GM23338 (cell line): ENCODE measurements at regions not wholly inside any gene's neighbourhood (a gene's known extent, or its start where the extent isn't known, plus 50 kb on each side); places are given as distances from the start of the nearest gene placed in this dataset.
A peak's percentile ranks its signal among the peaks of the same experiment; 100 is the strongest.

ENCODE experiments used
- ATAC-seq: fragments of 200-7000 bp; cut with Tn5 transposase; 3 replicates; pipeline ENCODE4 v1.9.1; 2020
- DNase-seq: peaks from one replicate; pipeline ENCODE4 v3.0.0-alpha.2; 2015; ENCODE audit warnings: low spot score
- H2AFZ ChIP-seq: fragments of 200-600 bp; sonication (generic); 2 replicates; pipeline ENCODE4 v1.8.0; 2016; ENCODE audit warnings: antibody characterized with exemption, mild to moderate bottlenecking, moderate library complexity
- H3F3A ChIP-seq: fragments of 200-600 bp; sonication (generic); replicated peaks from 2 replicates; pipeline ENCODE4 v1.8.0; 2017; ENCODE audit warnings: antibody characterized with exemption, mixed run types, low read depth
- H3K27ac ChIP-seq: fragments of 200-600 bp; sonication (generic); 2 replicates; pipeline ENCODE4 v1.6.1; 2016; ENCODE audit warnings: low read depth
- H3K27me3 ChIP-seq: fragments of 200-600 bp; sonication (generic); 2 replicates; pipeline ENCODE4 v1.8.0; 2016; ENCODE audit warnings: mild to moderate bottlenecking, mixed run types, moderate library complexity; ENCODE audit not compliant: insufficient read depth
- H3K36me3 ChIP-seq: fragments of 200-600 bp; sonication (generic); 2 replicates; pipeline ENCODE4 v1.8.0; 2016; ENCODE audit warnings: mild to moderate bottlenecking; ENCODE audit not compliant: insufficient read depth
- H3K4me1 ChIP-seq: fragments of 200-600 bp; sonication (generic); 2 replicates; pipeline ENCODE4 v1.8.0; 2016; ENCODE audit warnings: mild to moderate bottlenecking, moderate library complexity; ENCODE audit not compliant: insufficient read depth
- H3K4me2 ChIP-seq: fragments of 200-600 bp; sonication (generic); 2 replicates; pipeline ENCODE4 v1.7.1; 2017; ENCODE audit warnings: mixed run types
- H3K4me3 ChIP-seq: fragments of 200-600 bp; sonication (generic); 2 replicates; pipeline ENCODE4 v1.6.1; 2016; ENCODE audit warnings: mixed run types
- H3K79me2 ChIP-seq: fragments of 200-600 bp; sonication (generic); replicated peaks from 2 replicates; pipeline ENCODE4 v1.8.0; 2017; ENCODE audit warnings: mild to moderate bottlenecking; ENCODE audit not compliant: insufficient read depth
- H3K9me2 ChIP-seq: fragments of 200-600 bp; sonication (generic); 2 replicates; pipeline ENCODE4 v1.8.0; 2017; ENCODE audit not compliant: insufficient read depth
- H4K20me1 ChIP-seq: fragments of 200-600 bp; sonication (generic); replicated peaks from 2 replicates; pipeline ENCODE4 v1.8.0; 2017; ENCODE audit warnings: mild to moderate bottlenecking; ENCODE audit not compliant: insufficient read depth
- H3K27ac Mint-ChIP-seq: 2 replicates; pipeline ENCODE4 v1.8.0; 2020; ENCODE audit warnings: inconsistent platforms, mild to moderate bottlenecking, moderate library complexity, mixed read lengths
- H3K27me3 Mint-ChIP-seq: 3 replicates; pipeline ENCODE4 v1.8.0; 2022; ENCODE audit warnings: low read depth, mild to moderate bottlenecking, moderate library complexity, mixed read lengths, inconsistent platforms; ENCODE audit not compliant: insufficient read depth, poor library complexity
- H3K36me3 Mint-ChIP-seq: 3 replicates; pipeline ENCODE4 v1.8.0; 2021; ENCODE audit warnings: low read depth, mild to moderate bottlenecking, inconsistent platforms, moderate library complexity, mixed read lengths
- H3K4me1 Mint-ChIP-seq: 3 replicates; pipeline ENCODE4 v1.8.0; 2020; ENCODE audit warnings: mild to moderate bottlenecking, inconsistent platforms, mixed read lengths
- H3K4me3 Mint-ChIP-seq: 3 replicates; pipeline ENCODE4 v1.8.0; 2021; ENCODE audit warnings: moderate library complexity, mild to moderate bottlenecking, inconsistent platforms, mixed read lengths
- H3K9me3 Mint-ChIP-seq: 3 replicates; pipeline ENCODE4 v1.8.0; 2020; ENCODE audit warnings: moderate library complexity, mild to moderate bottlenecking, inconsistent platforms, mixed read lengths
- CREB1 ChIP-seq: fragments of 250-450 bp; sonication (Bioruptor Pico); IDR thresholded peaks from 2 replicates; pipeline ENCODE4 v1.5.0; 2020; ENCODE audit warnings: low read depth, mild to moderate bottlenecking, moderate library complexity
- CTCF ChIP-seq, 2 experiments: fragments of 200-600 bp in 1 of 2; sonication (generic) in 1 of 2; conservative IDR thresholded peaks; 2 replicates each; pipeline versions ENCODE4 v1.5.1 to v1.6.1; 2016 to 2017; ENCODE audit warnings: antibody characterized with exemption in 2 of 2, low read depth in 2 of 2, mild to moderate bottlenecking in 2 of 2, moderate library complexity in 1 of 2
- ETS1 ChIP-seq: IDR thresholded peaks from 2 replicates; pipeline ENCODE4 v1.6.1; 2016; ENCODE audit warnings: antibody characterized with exemption
- EZH2 ChIP-seq: fragments of 200-600 bp; sonication (generic); IDR thresholded peaks from one replicate; pipeline ENCODE4 v1.8.0; 2017; ENCODE audit warnings: antibody characterized with exemption, mild to moderate bottlenecking, low read depth; ENCODE audit not compliant: unreplicated experiment
- EZH2phosphoT487 ChIP-seq: fragments of 200-600 bp; sonication (generic); IDR thresholded peaks from one replicate; pipeline ENCODE4 v1.8.1; 2018; ENCODE audit warnings: antibody characterized with exemption; ENCODE audit not compliant: unreplicated experiment
- JUNB ChIP-seq: IDR thresholded peaks from one replicate; pipeline ENCODE4 v1.6.1; 2016; ENCODE audit warnings: antibody characterized with exemption; ENCODE audit not compliant: unreplicated experiment
- NANOG ChIP-seq: IDR thresholded peaks from 2 replicates; pipeline ENCODE4 v1.6.1; 2016; ENCODE audit warnings: antibody characterized with exemption, borderline replicate concordance
- POLR2AphosphoS5 ChIP-seq: IDR thresholded peaks from 2 replicates; pipeline ENCODE4 v1.6.1; 2016; ENCODE audit warnings: antibody characterized with exemption, low read depth
- REST ChIP-seq: IDR thresholded peaks from one replicate; pipeline ENCODE4 v1.6.1; 2018; ENCODE audit warnings: antibody characterized with exemption; ENCODE audit not compliant: unreplicated experiment
- STAT1 ChIP-seq: IDR thresholded peaks from one replicate; pipeline ENCODE4 v1.6.1; 2016; ENCODE audit warnings: antibody characterized with exemption; ENCODE audit not compliant: unreplicated experiment
- ZNF114 ChIP-seq: fragments of 250-450 bp; sonication (Bioruptor Pico); IDR thresholded peaks from 2 replicates; pipeline ENCODE4 v1.5.0; 2020; ENCODE audit warnings: mild to moderate bottlenecking, moderate library complexity
- ZNF331 ChIP-seq: fragments of 250-450 bp; sonication (Bioruptor Pico); IDR thresholded peaks from 2 replicates; pipeline ENCODE4 v1.5.0; 2020; ENCODE audit warnings: low read depth, mild to moderate bottlenecking, moderate library complexity
- ZNF462 ChIP-seq: fragments of 250-450 bp; sonication (Bioruptor Pico); IDR thresholded peaks from 2 replicates; pipeline ENCODE4 v1.5.0; 2020; ENCODE audit warnings: mild to moderate bottlenecking, moderate library complexity

- no peak for TF ChIP-seq NANOG
- TF ChIP-seq ZNF462 (CRISPR knock-in tag): no peak
- no peak for TF ChIP-seq EZH2
- TF ChIP-seq ZNF114 (CRISPR knock-in tag): no peak
- no peak for TF ChIP-seq CREB1 (CRISPR knock-in tag)
- TF ChIP-seq CTCF (conservative IDR thresholded peaks at IDR 0.05; ENCODE audit: low read depth in 2 of 2): no peak
- TF ChIP-seq STAT1: no peak
- no peak for TF ChIP-seq EZH2phosphoT487
- TF ChIP-seq REST: no peak
- TF ChIP-seq ZNF331 (CRISPR knock-in tag): no peak
- no peak for TF ChIP-seq ETS1
- TF ChIP-seq JUNB: no peak
- TF ChIP-seq POLR2AphosphoS5: no peak
- no peak overlapping the region for H3K4me3 ChIP-seq
- no peaks in the 10 kb centered on the region for H3F3A ChIP-seq
- no peaks in the 10 kb centered on the region for H3K4me1 ChIP-seq
- H3K27me3 ChIP-seq: no peaks in the 10 kb centered on the region
- H3K4me1 Mint-ChIP-seq: peaks cover 9% of the 10 kb centered on the region; the same call in 2 of the 3 replicates
- no peak overlapping the region for H3K27ac ChIP-seq
- no peaks in the 10 kb centered on the region for H4K20me1 ChIP-seq
- peak; percentile 11 for DNase-seq
- no peak overlapping the region for H3K4me2 ChIP-seq
- H3K4me3 Mint-ChIP-seq: no peak overlapping the region
- H2AFZ ChIP-seq: peak overlapping the region; percentile 8; the same call in 1 of the 2 replicates
- no peaks in the 10 kb centered on the region for H3K9me3 Mint-ChIP-seq
- ATAC-seq: no peak
- H3K36me3 ChIP-seq: no peaks in the 10 kb centered on the region
- H3K36me3 Mint-ChIP-seq: no peaks in the 10 kb centered on the region
- H3K9me2 ChIP-seq: no peaks in the 10 kb centered on the region
- no peak overlapping the region for H3K27ac Mint-ChIP-seq
- no peaks in the 10 kb centered on the region for H3K79me2 ChIP-seq
- H3K27me3 Mint-ChIP-seq: no peaks in the 10 kb centered on the region
Observed at GRCh38 chr4:32560306-32560705, 1840.1 kb downstream of the PCDH7 start.
